Fibroblast of the conjunctiva (primary cell): ENCODE measurements at regions not wholly inside any gene's neighbourhood (a gene's known extent, or its start where the extent isn't known, plus 50 kb on each side); places are given as distances from the start of the nearest gene placed in this dataset.

Experiments used
- DNase-seq: peaks from one replicate; pipeline ENCODE4 v3.0.0-alpha.2; 2010; ENCODE audit warnings: low read depth

- DNase-seq: no peak
Measured at GRCh38 chr7:52980129-52980528, 55.3 kb upstream of the POM121L12 start.

GRCh38 chr7:52973126-52973525 is 62.3 kb upstream of the POM121L12 start:
- DNase-seq: no peak

GRCh38 chr7:52962402-52963076 is 72.9 kb upstream of the POM121L12 start:
- DNase-seq: no peak

GRCh38 chr7:52961084-52961483 is 74.3 kb upstream of the POM121L12 start:
- no peak for DNase-seq

- no peak for DNase-seq
Measured at GRCh38 chr7:52959878-52960660, 75.4 kb upstream of the POM121L12 start.

GRCh38 chr7:52959336-52959735 is 76.1 kb upstream of the POM121L12 start:
- no peak for DNase-seq

- DNase-seq: no peak
Measured at GRCh38 chr7:52958621-52959140, 76.8 kb upstream of the POM121L12 start.

- no peak for DNase-seq
Measured at GRCh38 chr7:52956379-52956915, 79.0 kb upstream of the POM121L12 start.

GRCh38 chr7:52955522-52955921 is 79.9 kb upstream of the POM121L12 start:
- DNase-seq: no peak

GRCh38 chr7:52944921-52945320 is 90.5 kb upstream of the POM121L12 start:
- no peak for DNase-seq

- no peak for DNase-seq
Measured at GRCh38 chr7:52940481-52940880, 95.0 kb upstream of the POM121L12 start.

GRCh38 chr7:52938455-52939133 is 96.8 kb upstream of the POM121L12 start:
- no peak for DNase-seq

- DNase-seq: no peak
Measured at GRCh38 chr7:52936750-52937149, 98.7 kb upstream of the POM121L12 start.

GRCh38 chr7:52928591-52928990 is 106.8 kb upstream of the POM121L12 start:
- DNase-seq: no peak

GRCh38 chr7:52925332-52925731 is 110.1 kb upstream of the POM121L12 start:
- no peak for DNase-seq

- DNase-seq: no peak
Measured at GRCh38 chr7:52920977-52921376, 114.5 kb upstream of the POM121L12 start.

- DNase-seq: no peak
Measured at GRCh38 chr7:52917982-52918578, 117.4 kb upstream of the POM121L12 start.

- DNase-seq: no peak
Measured at GRCh38 chr7:52911795-52912194, 123.6 kb upstream of the POM121L12 start.

- DNase-seq: no peak
Measured at GRCh38 chr7:52911326-52911725, 124.1 kb upstream of the POM121L12 start.

- no peak for DNase-seq
Measured at GRCh38 chr7:52909935-52910334, 125.5 kb upstream of the POM121L12 start.

- no peak for DNase-seq
Measured at GRCh38 chr7:52909131-52909530, 126.3 kb upstream of the POM121L12 start.

GRCh38 chr7:52897713-52898112 is 137.7 kb upstream of the POM121L12 start:
- DNase-seq: no peak
